Thoracic aorta (tissue), 2 donors: ENCODE measurements at regions not wholly inside any gene's neighbourhood (a gene's known extent, or its start where the extent isn't known, plus 50 kb on each side); places are given as distances from the start of the nearest gene placed in this dataset.

Source experiments
- ATAC-seq: fragments of 150-250 bp; one replicate; pipeline ENCODE4 v1.8.0; 2017; ENCODE audit warnings: low read depth; ENCODE audit not compliant: insufficient number of reproducible peaks, low FRiP score
- DNase-seq: peaks from one replicate; pipeline ENCODE4 v3.0.0-alpha.2; 2020; ENCODE audit warnings: low spot score
- H3K27ac ChIP-seq, 2 donors: fragments of 200-600 bp; sonication (generic); 1 replicate in 1 of 2; 2 replicates in 1 of 2; pipeline ENCODE4 v1.5.1; 2016; ENCODE audit warnings: mild to moderate bottlenecking in 2 of 2, moderate library complexity in 2 of 2
- H3K27me3 ChIP-seq: fragments of 200-600 bp; sonication (generic); replicated peaks from 2 replicates; pipeline ENCODE4 v1.6.0; 2016; ENCODE audit warnings: mild to moderate bottlenecking; ENCODE audit not compliant: insufficient read depth
- H3K36me3 ChIP-seq: fragments of 200-600 bp; sonication (generic); one replicate; pipeline ENCODE4 v1.5.1; 2016
- H3K4me1 ChIP-seq, 2 donors: fragments of 200-600 bp; sonication (generic); 1 replicate in 1 of 2; 2 replicates in 1 of 2; pipeline versions ENCODE4 v1.5.1 to v1.6.0; 2016; ENCODE audit warnings: low read depth in 2 of 2, mild to moderate bottlenecking in 1 of 2; ENCODE audit not compliant: control insufficient read depth in 1 of 2
- H3K4me3 ChIP-seq: fragments of 200-600 bp; sonication (generic); 2 replicates; pipeline ENCODE4 v1.5.1; 2016; ENCODE audit warnings: mild to moderate bottlenecking
- H3K9me3 ChIP-seq: fragments of 200-600 bp; sonication (generic); 2 replicates; pipeline ENCODE4 v1.5.1; 2016
- TF ChIP-seq, protein P1 (sequence below): fragments of 200-600 bp; sonication (generic); IDR thresholded peaks from one replicate; pipeline ENCODE4 v1.5.1; 2019; ENCODE audit warnings: antibody characterized with exemption

DNA sequence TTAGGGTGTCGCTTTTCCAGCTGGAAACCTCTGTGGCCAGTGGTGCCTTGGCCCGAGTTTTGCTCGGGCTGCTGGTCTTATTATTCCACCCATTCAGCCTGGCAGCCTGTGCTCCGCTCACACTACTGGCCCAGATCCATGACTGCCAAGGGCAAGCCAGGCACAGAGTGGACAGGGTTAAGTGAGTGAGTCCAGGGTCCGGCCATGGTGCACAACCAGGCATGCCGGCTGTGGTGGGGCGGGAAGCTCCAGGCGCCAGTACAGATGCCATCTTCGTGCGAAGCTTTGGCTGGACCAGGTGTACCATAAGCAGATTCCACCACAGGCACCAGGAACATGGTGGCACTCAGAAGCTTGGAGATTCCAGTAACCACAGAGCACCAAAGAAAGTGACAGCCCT is 580.2 kb upstream of the FAM174A start:
- TF ChIP-seq, protein P1, sequence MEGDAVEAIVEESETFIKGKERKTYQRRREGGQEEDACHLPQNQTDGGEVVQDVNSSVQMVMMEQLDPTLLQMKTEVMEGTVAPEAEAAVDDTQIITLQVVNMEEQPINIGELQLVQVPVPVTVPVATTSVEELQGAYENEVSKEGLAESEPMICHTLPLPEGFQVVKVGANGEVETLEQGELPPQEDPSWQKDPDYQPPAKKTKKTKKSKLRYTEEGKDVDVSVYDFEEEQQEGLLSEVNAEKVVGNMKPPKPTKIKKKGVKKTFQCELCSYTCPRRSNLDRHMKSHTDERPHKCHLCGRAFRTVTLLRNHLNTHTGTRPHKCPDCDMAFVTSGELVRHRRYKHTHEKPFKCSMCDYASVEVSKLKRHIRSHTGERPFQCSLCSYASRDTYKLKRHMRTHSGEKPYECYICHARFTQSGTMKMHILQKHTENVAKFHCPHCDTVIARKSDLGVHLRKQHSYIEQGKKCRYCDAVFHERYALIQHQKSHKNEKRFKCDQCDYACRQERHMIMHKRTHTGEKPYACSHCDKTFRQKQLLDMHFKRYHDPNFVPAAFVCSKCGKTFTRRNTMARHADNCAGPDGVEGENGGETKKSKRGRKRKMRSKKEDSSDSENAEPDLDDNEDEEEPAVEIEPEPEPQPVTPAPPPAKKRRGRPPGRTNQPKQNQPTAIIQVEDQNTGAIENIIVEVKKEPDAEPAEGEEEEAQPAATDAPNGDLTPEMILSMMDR: no peak
- Histone ChIP-seq H3K9me3 (no peaks in the 10 kb centered on the region), H3K36me3 (no peaks in the 10 kb centered on the region), H3K4me1 (no peaks in the 10 kb centered on the region), H3K27ac (no peak overlapping the region), H3K27me3 (no peaks in the 10 kb centered on the region), H3K4me3 (no peak overlapping the region)
- ATAC-seq (no peak), DNase-seq (no peak)

DNA sequence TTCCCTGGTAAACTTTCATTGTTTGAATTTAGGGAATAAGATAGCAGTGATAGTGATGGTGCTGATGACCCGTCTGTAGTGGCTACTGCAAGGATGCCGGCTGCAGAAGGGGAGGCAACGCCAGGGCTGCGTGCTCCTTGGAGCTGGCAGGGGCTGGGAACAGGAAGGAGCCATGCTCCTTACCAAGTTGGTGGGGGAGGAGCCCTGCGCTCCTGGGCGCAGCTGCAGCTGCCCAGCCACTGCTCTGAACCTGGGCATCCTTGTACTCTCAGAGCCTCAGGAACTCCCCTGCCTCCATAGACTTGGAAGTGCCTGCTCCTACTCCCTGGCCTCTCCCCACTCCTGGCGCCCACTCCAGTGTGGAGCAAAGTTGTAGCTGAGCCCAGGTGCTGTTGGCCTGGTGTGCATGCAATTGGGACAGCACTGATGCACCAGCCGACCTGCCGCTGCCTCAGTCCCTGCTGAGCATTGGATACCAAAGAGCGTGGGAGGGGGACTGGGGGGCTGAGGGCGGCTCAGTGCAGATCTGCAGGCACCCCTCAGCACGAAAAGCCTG is 585.1 kb upstream of the FAM174A start:
- Histone ChIP-seq H3K9me3 (no peaks in the 10 kb centered on the region), H3K4me1 (no peaks in the 10 kb centered on the region), H3K27me3 (no peaks in the 10 kb centered on the region), H3K27ac (no peak overlapping the region), H3K36me3 (no peaks in the 10 kb centered on the region), H3K4me3 (no peak overlapping the region)
- TF ChIP-seq, protein P1: no peak
- ATAC-seq: no peak
- no peak for DNase-seq

DNA sequence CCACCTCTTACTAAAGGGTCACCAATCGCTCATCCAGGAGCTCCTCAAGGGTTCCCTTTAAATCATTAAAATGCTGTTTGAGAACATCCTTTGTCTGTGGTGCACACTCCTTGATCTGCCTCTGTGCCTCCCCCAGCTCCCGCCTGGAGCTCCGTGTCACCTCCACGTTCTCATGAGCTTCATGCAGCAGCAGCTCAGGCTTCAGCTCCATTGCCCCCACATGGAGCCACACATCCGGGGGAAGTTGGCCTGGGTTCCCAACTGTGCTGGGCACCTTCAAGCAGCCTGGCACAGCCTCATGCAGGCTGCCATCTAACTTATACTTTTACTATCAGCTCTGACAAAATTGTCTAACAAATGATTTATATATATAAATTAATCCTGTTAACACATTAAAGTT is 585.8 kb upstream of the FAM174A start:
- no peak for DNase-seq
- no peaks in the 10 kb centered on the region for H3K27me3 ChIP-seq
- no peaks in the 10 kb centered on the region for H3K36me3 ChIP-seq
- TF ChIP-seq, protein P1: no peak
- no peaks in the 10 kb centered on the region for H3K9me3 ChIP-seq
- no peak overlapping the region for H3K4me3 ChIP-seq
- no peak overlapping the region for H3K27ac ChIP-seq
- H3K4me1 ChIP-seq: no peaks in the 10 kb centered on the region
- no peak for ATAC-seq

DNA sequence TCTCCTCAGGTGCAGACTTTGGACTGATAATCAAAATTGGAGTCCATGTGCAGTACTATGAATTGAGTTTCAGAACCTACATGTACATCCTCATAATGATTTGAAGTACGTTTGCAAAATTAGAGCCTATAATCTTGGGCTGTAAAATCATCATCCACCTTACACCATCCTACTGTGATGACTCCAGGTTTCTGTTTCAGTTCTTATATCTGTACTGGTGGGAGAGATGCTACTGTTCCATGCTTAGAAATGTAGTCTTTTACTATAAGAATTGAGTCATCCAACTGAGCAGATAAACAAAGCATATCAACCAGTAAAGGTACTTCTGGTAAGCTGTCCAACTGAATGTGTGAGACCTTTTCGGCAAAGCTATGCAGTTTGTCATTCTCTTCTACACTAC is 586.3 kb upstream of the FAM174A start:
- Histone ChIP-seq H3K4me3 (no peak overlapping the region), H3K27ac (no peak overlapping the region), H3K4me1 (no peaks in the 10 kb centered on the region), H3K9me3 (no peaks in the 10 kb centered on the region), H3K27me3 (no peaks in the 10 kb centered on the region), H3K36me3 (no peaks in the 10 kb centered on the region)
- TF ChIP-seq, protein P1: no peak
- ATAC-seq (no peak), DNase-seq (no peak)

DNA sequence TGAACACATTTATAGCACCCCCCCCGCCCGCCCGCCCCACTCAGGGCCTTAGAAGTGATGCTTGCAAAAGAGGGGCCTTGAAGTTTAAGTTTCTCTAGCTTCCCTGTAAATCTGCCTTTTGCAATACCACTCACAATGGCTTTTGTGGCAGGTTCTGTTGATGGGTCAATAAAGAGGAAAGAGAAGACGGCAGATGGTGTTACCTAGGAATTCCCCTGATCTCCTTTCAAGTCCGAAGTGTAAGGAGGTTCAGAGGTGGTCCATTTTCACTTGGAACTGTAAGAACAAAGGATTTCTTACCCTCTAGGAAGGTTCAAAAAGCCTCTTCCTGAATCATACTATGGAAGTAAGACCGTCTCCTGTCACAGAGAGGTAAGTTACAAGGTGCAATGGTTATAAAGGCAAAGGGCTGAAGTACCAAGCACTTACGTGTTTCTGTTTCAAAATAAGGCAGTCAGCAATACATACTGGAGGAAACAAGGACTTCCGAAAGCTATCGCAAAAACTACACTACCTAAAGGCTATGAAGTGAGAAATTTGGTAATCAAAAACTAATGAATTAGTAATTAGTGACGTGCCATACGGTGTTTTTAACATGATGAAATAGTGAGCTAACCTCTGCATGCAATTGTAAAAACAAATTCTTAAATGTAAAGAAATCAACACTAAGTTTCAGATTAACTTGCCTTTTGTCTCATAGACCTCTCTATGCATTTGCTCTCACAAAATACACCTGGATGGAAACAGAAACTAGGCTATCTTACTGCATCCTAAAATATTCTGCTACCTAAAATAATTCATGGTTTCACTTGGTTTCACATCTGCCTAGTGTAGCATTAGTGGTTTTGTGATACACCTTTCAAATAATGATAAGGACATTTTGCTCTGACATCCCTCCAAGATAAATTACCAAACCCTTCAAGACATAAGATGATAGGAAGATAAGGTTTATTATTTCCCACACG is 589.4 kb upstream of the FAM174A start:
- no peaks in the 10 kb centered on the region for H3K27me3 ChIP-seq
- TF ChIP-seq, protein P1: no peak
- ATAC-seq (no peak), DNase-seq (no peak)
- H3K9me3 ChIP-seq: no peaks in the 10 kb centered on the region
- no peaks in the 10 kb centered on the region for H3K36me3 ChIP-seq
- no peak overlapping the region for H3K4me3 ChIP-seq
- H3K27ac ChIP-seq: no peak overlapping the region
- H3K4me1 ChIP-seq: no peaks in the 10 kb centered on the region
